ENCODE measurements at regions not wholly inside any gene's neighbourhood (a gene's known extent, or its start where the extent isn't known, plus 50 kb on each side); places are given as distances from the start of the nearest gene placed in this dataset.

DNA sequence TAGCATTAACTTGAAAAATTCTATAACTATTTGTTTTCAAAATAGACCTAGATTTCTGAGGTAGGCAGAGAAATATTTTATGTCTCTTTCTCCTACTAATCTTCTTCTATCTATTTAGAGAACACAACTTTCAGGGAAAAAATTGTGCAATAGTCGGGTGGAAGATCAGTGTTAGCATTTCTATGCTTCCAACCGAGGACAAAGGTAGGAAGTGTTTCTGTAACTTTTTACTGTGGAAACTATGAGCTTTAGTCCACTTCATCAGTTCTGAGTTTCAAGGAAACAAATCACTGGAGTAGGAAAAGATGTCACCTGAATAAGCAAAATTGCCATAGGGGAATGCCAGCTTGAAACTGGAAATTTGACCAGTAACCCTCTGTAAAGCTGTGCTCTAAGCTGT is 207.7 kb upstream of the CTAGE1 start:
- TF ChIP-seq CTCF (IDR thresholded peaks at IDR 0.05; ENCODE audit: low read length) = no peak
- no peak for TF ChIP-seq EZH2phosphoT487 (IDR thresholded peaks at IDR 0.05; ENCODE audit: low read length)

Measured in MM.1S (cell line).